ENCODE measurements at regions not wholly inside any gene's neighbourhood (a gene's known extent, or its start where the extent isn't known, plus 50 kb on each side); places are given as distances from the start of the nearest gene placed in this dataset.

DNA sequence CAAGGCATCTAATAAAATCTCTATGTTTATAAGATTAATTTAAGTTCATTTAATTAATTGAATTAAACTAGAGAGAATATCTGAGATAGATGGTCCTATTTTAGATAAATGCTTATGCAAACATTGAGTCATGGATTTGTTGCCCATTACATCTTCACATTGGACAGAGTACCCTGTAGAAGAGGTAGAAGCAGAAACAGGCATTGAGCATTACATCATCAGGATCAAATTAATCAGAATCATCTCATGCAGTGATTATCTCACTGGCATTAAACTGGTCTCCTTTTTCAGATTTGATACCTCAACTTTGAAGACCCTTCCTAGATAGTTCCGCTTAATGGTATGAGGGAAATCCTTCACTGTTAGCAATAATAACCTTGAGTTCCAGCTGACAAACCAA is 469.6 kb upstream of the VRK2 start:
- Histone ChIP-seq H3K4me3 (ENCODE audit: low read depth, low read length) (no peak overlapping the region), H3K36me3 (replicated peaks) (no peaks in the 10 kb centered on the region), H3K27ac (no peak overlapping the region), H3K27me3 (replicated peaks) (no peaks in the 10 kb centered on the region)
- in situ Hi-C loops (cut with HindIII; ENCODE audit: low pct_ligation_motif_present, low sequenced_read_pairs) = no loop called here
- TF ChIP-seq, protein P1, sequence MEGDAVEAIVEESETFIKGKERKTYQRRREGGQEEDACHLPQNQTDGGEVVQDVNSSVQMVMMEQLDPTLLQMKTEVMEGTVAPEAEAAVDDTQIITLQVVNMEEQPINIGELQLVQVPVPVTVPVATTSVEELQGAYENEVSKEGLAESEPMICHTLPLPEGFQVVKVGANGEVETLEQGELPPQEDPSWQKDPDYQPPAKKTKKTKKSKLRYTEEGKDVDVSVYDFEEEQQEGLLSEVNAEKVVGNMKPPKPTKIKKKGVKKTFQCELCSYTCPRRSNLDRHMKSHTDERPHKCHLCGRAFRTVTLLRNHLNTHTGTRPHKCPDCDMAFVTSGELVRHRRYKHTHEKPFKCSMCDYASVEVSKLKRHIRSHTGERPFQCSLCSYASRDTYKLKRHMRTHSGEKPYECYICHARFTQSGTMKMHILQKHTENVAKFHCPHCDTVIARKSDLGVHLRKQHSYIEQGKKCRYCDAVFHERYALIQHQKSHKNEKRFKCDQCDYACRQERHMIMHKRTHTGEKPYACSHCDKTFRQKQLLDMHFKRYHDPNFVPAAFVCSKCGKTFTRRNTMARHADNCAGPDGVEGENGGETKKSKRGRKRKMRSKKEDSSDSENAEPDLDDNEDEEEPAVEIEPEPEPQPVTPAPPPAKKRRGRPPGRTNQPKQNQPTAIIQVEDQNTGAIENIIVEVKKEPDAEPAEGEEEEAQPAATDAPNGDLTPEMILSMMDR (IDR thresholded peaks at IDR 0.05; ENCODE audit: low read depth, low read length, missing control alignments) = no peak
- DNase-seq = no peak

DNA sequence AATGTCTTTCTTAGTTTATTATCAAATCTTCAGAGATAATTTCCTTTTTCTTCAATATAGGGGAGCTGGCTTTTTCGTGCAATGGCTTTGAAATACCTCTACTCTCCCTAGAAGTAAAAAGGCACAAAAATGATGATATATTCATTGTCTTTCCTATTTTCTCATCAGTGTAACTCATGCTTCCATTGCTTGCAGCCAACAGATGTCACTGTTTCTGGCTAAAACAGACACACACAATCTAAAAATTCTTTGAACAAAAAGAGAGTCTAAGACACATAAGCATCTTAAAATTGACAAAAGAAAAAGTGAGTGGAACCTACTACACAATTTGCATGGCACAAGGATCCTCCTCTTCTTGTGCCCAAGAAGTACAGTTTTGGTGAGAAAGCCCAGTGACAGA is 448.7 kb upstream of the VRK2 start:
- TF ChIP-seq, protein P1 (IDR thresholded peaks at IDR 0.05; ENCODE audit: low read depth, low read length, missing control alignments) = no peak
- no peak overlapping the region for H3K4me3 ChIP-seq (ENCODE audit: low read depth, low read length)
- in situ Hi-C loops (cut with HindIII; ENCODE audit: low pct_ligation_motif_present, low sequenced_read_pairs) = no loop called here

DNA sequence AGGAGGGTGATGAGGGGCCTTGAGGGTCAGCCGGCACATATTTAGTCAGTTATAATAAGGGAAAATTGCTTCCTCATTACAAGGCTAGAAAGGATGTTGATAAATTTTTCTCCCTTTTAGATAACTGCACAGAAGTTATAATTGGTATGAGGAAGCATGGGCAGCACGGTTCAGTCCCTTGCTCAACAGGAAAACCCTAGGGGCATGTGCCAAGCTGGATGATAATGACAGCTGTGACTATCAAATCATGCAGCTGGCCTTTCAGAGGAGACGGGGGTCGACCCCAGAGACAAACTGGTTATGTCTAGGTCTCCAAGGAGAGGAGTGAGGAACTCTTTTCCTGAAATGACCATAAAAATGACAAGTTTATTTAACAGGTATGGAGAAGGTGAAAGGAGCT is 448.1 kb upstream of the VRK2 start:
- Histone ChIP-seq H3K4me3 (ENCODE audit: low read depth, low read length) (no peak overlapping the region), H3K27me3 (replicated peaks) (no peaks in the 10 kb centered on the region), H3K36me3 (replicated peaks) (no peaks in the 10 kb centered on the region), H3K27ac (no peak overlapping the region)
- DNase-seq = no peak
- TF ChIP-seq, protein P1 (IDR thresholded peaks at IDR 0.05; ENCODE audit: low read depth, low read length, missing control alignments) = no peak
- in situ Hi-C loops (cut with HindIII; ENCODE audit: low pct_ligation_motif_present, low sequenced_read_pairs) = no loop called here

More for the DNA sequence above, 448.7 kb upstream of the VRK2 start:
- DNase-seq = no peak
- H3K36me3 ChIP-seq (replicated peaks) = no peaks in the 10 kb centered on the region
- no peak overlapping the region for H3K27ac ChIP-seq
- H3K27me3 ChIP-seq (replicated peaks) = no peaks in the 10 kb centered on the region

DNA sequence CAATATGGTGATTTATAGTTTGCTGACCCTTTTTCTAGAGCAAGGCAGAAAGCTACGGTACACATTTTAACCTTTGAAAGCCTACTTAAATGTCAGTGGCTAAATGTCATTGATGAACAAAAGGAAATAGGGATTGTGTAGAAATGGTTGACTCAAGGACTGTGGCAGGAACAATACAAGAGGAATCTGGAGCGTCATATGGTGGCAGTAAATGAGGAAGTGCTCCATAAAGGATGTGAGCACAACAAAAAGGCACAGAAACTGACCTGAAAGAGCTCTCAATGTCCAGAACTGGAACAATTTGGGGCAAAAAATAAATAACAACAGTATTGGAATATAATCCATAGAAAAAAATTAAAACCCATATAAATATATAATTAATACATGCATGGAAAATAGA is 443.9 kb upstream of the VRK2 start:
- no peak overlapping the region for H3K27ac ChIP-seq
- TF ChIP-seq, protein P1 (IDR thresholded peaks at IDR 0.05; ENCODE audit: low read depth, low read length, missing control alignments) = no peak
- no peaks in the 10 kb centered on the region for H3K36me3 ChIP-seq (replicated peaks)
- no peaks in the 10 kb centered on the region for H3K27me3 ChIP-seq (replicated peaks)
- no peak for DNase-seq
- in situ Hi-C loops (cut with HindIII; ENCODE audit: low pct_ligation_motif_present, low sequenced_read_pairs) = no loop called here
- no peak overlapping the region for H3K4me3 ChIP-seq (ENCODE audit: low read depth, low read length)

DNA sequence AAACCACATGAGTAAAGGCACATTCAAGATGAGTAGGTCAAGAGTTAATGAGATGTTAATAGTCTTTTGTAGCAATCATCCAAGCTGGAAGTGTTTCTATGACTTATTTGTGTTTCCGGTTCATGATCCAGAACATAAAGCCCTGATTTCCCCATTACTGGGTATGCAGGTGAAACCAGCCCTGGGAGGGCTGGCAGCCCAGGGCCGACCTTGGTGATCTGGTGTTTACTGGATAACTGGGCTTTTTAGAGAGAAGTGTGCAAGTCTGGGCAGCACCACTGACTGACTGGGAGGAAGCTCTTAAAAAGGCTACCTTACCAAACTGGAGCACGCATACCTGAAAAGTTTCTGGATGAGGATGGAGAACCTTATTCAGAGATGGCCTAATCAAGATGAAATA is 431.6 kb upstream of the VRK2 start:
- Histone ChIP-seq H3K27ac (no peak overlapping the region), H3K4me3 (ENCODE audit: low read depth, low read length) (no peak overlapping the region), H3K36me3 (replicated peaks) (no peaks in the 10 kb centered on the region), H3K27me3 (replicated peaks) (no peaks in the 10 kb centered on the region)
- in situ Hi-C loops (cut with HindIII; ENCODE audit: low pct_ligation_motif_present, low sequenced_read_pairs) = no loop called here
- TF ChIP-seq, protein P1 (IDR thresholded peaks at IDR 0.05; ENCODE audit: low read depth, low read length, missing control alignments) = no peak
- no peak for DNase-seq

DNA sequence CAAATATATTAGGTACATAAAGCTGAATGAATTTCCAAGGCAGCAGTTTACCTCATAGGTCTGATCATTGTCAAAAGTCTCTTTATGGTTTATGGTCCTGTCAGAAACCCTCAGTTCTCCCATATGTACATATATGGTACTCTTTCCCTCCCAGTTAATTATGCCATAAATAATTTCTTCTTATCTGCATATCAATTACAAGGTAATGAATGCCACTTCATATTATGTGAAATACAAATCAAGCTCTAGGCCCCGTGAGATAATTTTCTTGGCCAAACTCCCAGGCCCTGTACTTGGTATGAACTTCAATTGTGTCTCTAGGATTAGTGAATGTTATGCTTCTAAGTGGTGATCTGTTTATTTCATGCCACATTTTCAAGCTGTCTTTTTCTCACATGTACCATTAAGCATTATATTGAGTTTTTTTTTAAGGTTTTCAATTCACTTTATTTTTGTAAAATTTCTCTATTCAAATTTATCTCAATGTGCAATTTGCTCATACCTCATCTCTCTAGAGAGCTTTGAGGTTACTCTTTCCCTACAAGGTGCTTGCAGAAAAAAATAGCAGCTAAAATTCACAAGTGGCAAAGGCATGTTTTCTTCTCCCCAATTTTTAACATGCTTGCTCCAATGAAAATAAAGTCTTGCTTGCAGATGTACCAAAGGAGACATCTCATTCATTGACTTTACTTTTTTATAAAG is 430.6 kb upstream of the VRK2 start:
- in situ Hi-C loops (cut with HindIII; ENCODE audit: low pct_ligation_motif_present, low sequenced_read_pairs) = no loop called here

More for the DNA sequence above, 430.6 kb upstream of the VRK2 start:
- H3K4me3 ChIP-seq (ENCODE audit: low read depth, low read length) = no peak overlapping the region
- H3K27me3 ChIP-seq (replicated peaks) = no peaks in the 10 kb centered on the region
- TF ChIP-seq, protein P1 (IDR thresholded peaks at IDR 0.05; ENCODE audit: low read depth, low read length, missing control alignments) = no peak
- no peak for DNase-seq
- H3K36me3 ChIP-seq (replicated peaks) = no peaks in the 10 kb centered on the region
- H3K27ac ChIP-seq = no peak overlapping the region
